Caco-2 (cell line): ENCODE measurements at regions not wholly inside any gene's neighbourhood (a gene's known extent, or its start where the extent isn't known, plus 50 kb on each side); places are given as distances from the start of the nearest gene placed in this dataset.

Source experiments
- BruUV-seq: library from RNA; stranded (reverse); fragments of 400-500 nt; replicated peaks from 2 replicates; lab custom pipeline; 2021; lab: Mats Ljungman, UMichigan
- CTCF ChIA-PET: fragments of 300-600 bp; sonication (Branson Sonifier 250); formaldehyde crosslinking; loops from one replicate; lab custom pipeline; 2022; ENCODE audit warnings: antibody characterized with exemption; lab: Charles Lee
- POLR2A ChIA-PET: fragments of 300-600 bp; sonication (Branson Sonifier 250); formaldehyde crosslinking; loops from one replicate; lab custom pipeline; 2022; ENCODE audit warnings: antibody characterized with exemption; lab: Charles Lee
- DNase-seq, 2 experiments: peaks; one replicate each; pipeline versions ENCODE4 v3.0.0 to v3.0.0-alpha.2; 2020 to 2022
- H3K27me3 ChIP-seq: replicated peaks from 2 replicates; pipeline ENCODE4 v1.6.0; 2011; ENCODE audit warnings: low read length; ENCODE audit not compliant: control insufficient read depth, insufficient read depth
- H3K36me3 ChIP-seq: 2 replicates; pipeline ENCODE4 v1.5.1; 2011; ENCODE audit warnings: low read length; ENCODE audit not compliant: control insufficient read depth, insufficient read depth
- H3K4me1 ChIP-seq: fragments of 250-450 bp; sonication (Bioruptor Pico); 2 replicates; pipeline ENCODE4 v1.5.1; 2020; ENCODE audit warnings: mild to moderate bottlenecking
- H3K4me3 ChIP-seq: 2 replicates; pipeline ENCODE4 v1.5.1; 2011; ENCODE audit warnings: low read depth, mild to moderate bottlenecking, control low read depth, low read length
- H3K9me3 ChIP-seq: fragments of 250-450 bp; sonication (Bioruptor Pico); 2 replicates; pipeline ENCODE4 v1.5.1; 2020; ENCODE audit warnings: mild to moderate bottlenecking, moderate library complexity
- H3K27ac Mint-ChIP-seq: one replicate; pipeline ENCODE4 v1.8.0; 2022; ENCODE audit warnings: mixed read lengths; ENCODE audit not compliant: unreplicated experiment
- H3K27me3 Mint-ChIP-seq: one replicate; pipeline ENCODE4 v1.8.0; 2022; ENCODE audit warnings: mixed read lengths; ENCODE audit not compliant: insufficient read depth, unreplicated experiment
- H3K36me3 Mint-ChIP-seq: one replicate; pipeline ENCODE4 v1.8.0; 2022; ENCODE audit warnings: mild to moderate bottlenecking, mixed read lengths; ENCODE audit not compliant: insufficient read depth, unreplicated experiment
- H3K4me1 Mint-ChIP-seq: one replicate; pipeline ENCODE4 v1.8.0; 2022; ENCODE audit warnings: low read depth, mixed read lengths; ENCODE audit not compliant: unreplicated experiment
- H3K4me3 Mint-ChIP-seq: one replicate; pipeline ENCODE4 v1.8.0; 2022; ENCODE audit warnings: mild to moderate bottlenecking, moderate library complexity, mixed read lengths; ENCODE audit not compliant: unreplicated experiment
- H3K9me3 Mint-ChIP-seq: one replicate; pipeline ENCODE4 v1.8.0; 2022; ENCODE audit warnings: mixed read lengths; ENCODE audit not compliant: unreplicated experiment
- intact Hi-C: fragments of 100-400 bp; cut with micrococcal nuclease; formaldehyde crosslinking; loops from one replicate; pipeline ENCODE4 v1.10.0; 2022; ENCODE audit not compliant: unreplicated experiment
- TF ChIP-seq, protein P1 (sequence below), 2 experiments: fragments of 200-600 bp in 1 of 2; IDR thresholded peaks; 1 replicate in 1 of 2; 2 replicates in 1 of 2; pipeline versions ENCODE4 v1.5.1 to v1.8.0; 2011 to 2022; ENCODE audit warnings: antibody characterized with exemption in 1 of 2, control low read depth in 1 of 2, inconsistent platforms in 1 of 2, low read depth in 1 of 2, low read length in 1 of 2, mild to moderate bottlenecking in 1 of 2, moderate library complexity in 1 of 2; ENCODE audit not compliant: insufficient read depth in 1 of 2, severe bottlenecking in 1 of 2, unreplicated experiment in 1 of 2

DNA sequence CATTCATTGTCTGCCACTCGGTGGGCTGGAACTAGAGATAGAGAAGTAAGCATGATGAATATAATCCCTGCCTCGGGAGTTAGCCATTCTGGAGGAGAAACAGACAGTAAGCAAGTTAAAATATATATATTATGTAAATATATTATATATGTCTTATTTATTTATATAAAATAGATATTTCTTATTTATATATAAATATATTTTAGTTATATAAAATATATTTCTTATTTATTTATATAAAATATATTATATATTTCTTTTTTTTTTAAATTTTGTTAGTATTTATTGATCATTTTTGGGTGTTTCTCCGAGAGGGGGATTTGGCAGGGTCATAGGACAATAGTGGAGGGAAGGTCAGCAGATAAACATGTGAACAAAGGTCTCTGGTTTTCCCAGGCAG is 78.1 kb upstream of the TBX5 start:
- Histone ChIP-seq H3K27me3 (no peaks in the 10 kb centered on the region), H3K4me3 (no peak overlapping the region), H3K4me1 (no peaks in the 10 kb centered on the region), H3K36me3 (no peaks in the 10 kb centered on the region), H3K9me3 (no peaks in the 10 kb centered on the region)
- POLR2A ChIA-PET = no interaction called here
- intact Hi-C loops = no loop called here
- Mint-ChIP-seq H3K4me1 (peaks cover 7% of the 10 kb centered on the region), H3K4me3 (no peak overlapping the region), H3K27me3 (peaks cover 28% of the 10 kb centered on the region), H3K27ac (no peak overlapping the region), H3K36me3 (no peaks in the 10 kb centered on the region), H3K9me3 (no peaks in the 10 kb centered on the region)
- CTCF ChIA-PET = interaction anchor here (0.6 kb wide), 1 partner anchor 172 kb away, joined by 4 read pairs; no protein-coding TSS in a partner anchor
- DNase-seq = no peak
- no TSS peak for BruUV-seq
- TF ChIP-seq, protein P1, sequence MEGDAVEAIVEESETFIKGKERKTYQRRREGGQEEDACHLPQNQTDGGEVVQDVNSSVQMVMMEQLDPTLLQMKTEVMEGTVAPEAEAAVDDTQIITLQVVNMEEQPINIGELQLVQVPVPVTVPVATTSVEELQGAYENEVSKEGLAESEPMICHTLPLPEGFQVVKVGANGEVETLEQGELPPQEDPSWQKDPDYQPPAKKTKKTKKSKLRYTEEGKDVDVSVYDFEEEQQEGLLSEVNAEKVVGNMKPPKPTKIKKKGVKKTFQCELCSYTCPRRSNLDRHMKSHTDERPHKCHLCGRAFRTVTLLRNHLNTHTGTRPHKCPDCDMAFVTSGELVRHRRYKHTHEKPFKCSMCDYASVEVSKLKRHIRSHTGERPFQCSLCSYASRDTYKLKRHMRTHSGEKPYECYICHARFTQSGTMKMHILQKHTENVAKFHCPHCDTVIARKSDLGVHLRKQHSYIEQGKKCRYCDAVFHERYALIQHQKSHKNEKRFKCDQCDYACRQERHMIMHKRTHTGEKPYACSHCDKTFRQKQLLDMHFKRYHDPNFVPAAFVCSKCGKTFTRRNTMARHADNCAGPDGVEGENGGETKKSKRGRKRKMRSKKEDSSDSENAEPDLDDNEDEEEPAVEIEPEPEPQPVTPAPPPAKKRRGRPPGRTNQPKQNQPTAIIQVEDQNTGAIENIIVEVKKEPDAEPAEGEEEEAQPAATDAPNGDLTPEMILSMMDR (IDR thresholded peaks at IDR 0.05; ENCODE audit: insufficient read depth in 1 of 2, low read depth in 1 of 2, low read length in 1 of 2, severe bottlenecking in 1 of 2, unreplicated experiment in 1 of 2) = no peak

DNA sequence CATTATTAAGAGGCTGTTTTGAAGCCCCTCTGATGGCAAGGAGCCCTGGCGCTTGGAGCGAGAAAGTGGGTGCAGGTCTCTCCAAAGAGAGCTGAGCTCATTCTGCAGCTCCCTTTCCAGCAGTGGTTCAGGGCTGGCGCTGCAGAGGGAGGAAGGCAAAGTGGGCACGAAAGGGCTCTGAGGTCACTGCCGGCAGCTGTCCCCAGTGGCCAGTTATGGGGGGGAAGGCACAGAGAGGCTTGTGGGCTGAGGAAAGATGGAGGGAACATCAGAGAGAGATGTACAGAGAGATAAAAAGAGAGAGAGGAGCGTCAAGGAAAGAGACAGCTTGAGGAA is 75.2 kb upstream of the TBX5 start:
- POLR2A ChIA-PET = no interaction called here
- peaks cover 7% of the 10 kb centered on the region for H3K4me1 Mint-ChIP-seq
- H3K36me3 ChIP-seq = no peaks in the 10 kb centered on the region
- CTCF ChIA-PET = no interaction called here
- TF ChIP-seq, protein P1 (IDR thresholded peaks at IDR 0.05; ENCODE audit: insufficient read depth in 1 of 2, low read depth in 1 of 2, low read length in 1 of 2, severe bottlenecking in 1 of 2, unreplicated experiment in 1 of 2) = no peak
- no TSS peak for BruUV-seq
- H3K9me3 ChIP-seq = no peaks in the 10 kb centered on the region
- DNase-seq = no peak
- H3K4me3 ChIP-seq = no peak overlapping the region
- no peak overlapping the region for H3K27ac Mint-ChIP-seq
- H3K27me3 Mint-ChIP-seq = peaks cover 22% of the 10 kb centered on the region
- H3K4me3 Mint-ChIP-seq = no peak overlapping the region
- H3K4me1 ChIP-seq = no peaks in the 10 kb centered on the region
- H3K9me3 Mint-ChIP-seq = no peaks in the 10 kb centered on the region
- no peaks in the 10 kb centered on the region for H3K36me3 Mint-ChIP-seq
- intact Hi-C loops = no loop called here
- H3K27me3 ChIP-seq = no peaks in the 10 kb centered on the region

DNA sequence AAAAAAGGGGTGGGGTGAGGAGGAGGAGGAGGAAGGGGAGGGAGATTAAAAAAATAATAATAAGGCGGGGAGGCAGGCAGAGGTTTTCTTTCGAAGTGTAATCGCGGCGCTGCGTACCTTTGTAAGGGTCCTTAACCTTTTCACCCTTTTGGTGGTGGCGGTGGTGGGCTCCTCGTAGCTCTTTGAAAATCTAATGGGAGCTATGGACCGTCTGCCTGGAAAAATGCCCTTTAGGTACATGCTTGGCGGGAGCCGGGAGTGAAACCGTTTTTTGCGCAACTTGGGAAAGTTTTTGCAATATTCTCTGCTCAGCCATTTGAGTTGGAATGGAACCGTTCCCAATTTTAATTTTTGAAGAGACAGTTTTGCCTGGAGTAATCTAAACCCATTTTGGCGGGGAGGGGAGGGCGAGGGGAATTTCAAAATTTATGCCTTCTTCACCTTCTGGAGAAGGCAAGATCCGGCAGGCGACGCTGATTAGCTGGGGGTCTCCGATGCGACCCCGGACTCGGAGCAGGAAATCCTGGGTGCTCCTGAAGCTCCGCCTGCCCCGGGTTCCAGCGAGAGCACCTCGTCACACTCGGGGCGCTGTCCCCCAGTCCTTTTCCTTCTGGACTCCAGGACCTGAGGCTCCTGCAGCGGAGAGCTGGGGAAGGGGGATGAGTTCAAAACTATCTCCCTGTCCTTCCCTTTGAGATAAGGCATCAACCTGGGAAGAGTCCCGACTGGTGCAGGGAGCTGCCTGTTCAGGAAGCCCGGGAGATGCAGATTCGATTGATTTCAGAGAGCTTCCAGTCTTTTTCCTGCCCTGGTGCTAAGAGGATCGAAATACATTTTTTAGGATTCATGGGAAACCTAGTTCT is 74.6 kb upstream of the TBX5 start:
- H3K4me1 Mint-ChIP-seq = peaks cover 7% of the 10 kb centered on the region
- Histone ChIP-seq H3K36me3 (no peaks in the 10 kb centered on the region), H3K9me3 (no peaks in the 10 kb centered on the region), H3K4me3 (no peak overlapping the region), H3K27me3 (no peaks in the 10 kb centered on the region), H3K4me1 (no peaks in the 10 kb centered on the region)
- H3K9me3 Mint-ChIP-seq = no peaks in the 10 kb centered on the region
- no peak overlapping the region for H3K27ac Mint-ChIP-seq
- no peak for DNase-seq
- no peaks in the 10 kb centered on the region for H3K36me3 Mint-ChIP-seq
- TF ChIP-seq, protein P1 (IDR thresholded peaks at IDR 0.05; ENCODE audit: insufficient read depth in 1 of 2, low read depth in 1 of 2, low read length in 1 of 2, severe bottlenecking in 1 of 2, unreplicated experiment in 1 of 2) = no peak
- POLR2A ChIA-PET = no interaction called here
- intact Hi-C loops = no loop called here
- peaks cover 24% of the 10 kb centered on the region for H3K27me3 Mint-ChIP-seq
- no TSS peak for BruUV-seq
- H3K4me3 Mint-ChIP-seq = no peak overlapping the region
- CTCF ChIA-PET = interaction anchor here (0.7 kb wide), 1 partner anchor 28 kb away, joined by 3 read pairs; no protein-coding TSS in a partner anchor
